SW480 (cell line): ENCODE measurements at regions not wholly inside any gene's neighbourhood (a gene's known extent, or its start where the extent isn't known, plus 50 kb on each side); places are given as distances from the start of the nearest gene placed in this dataset.

ENCODE experiments used
- DNase-seq: peaks from one replicate; pipeline ENCODE4 v3.0.0-alpha.2; 2016; ENCODE audit warnings: low spot score

- DNase-seq, result no peak
Observed at GRCh38 chrX:51798701-51799100, 55.5 kb downstream of the GSPT2 start.

- DNase-seq, result peak; percentile 66
Observed at GRCh38 chrX:51802917-51803688, 59.9 kb downstream of the GSPT2 start.

- no peak for DNase-seq
Observed at GRCh38 chrX:51803833-51804232, 60.6 kb downstream of the GSPT2 start.

- DNase-seq, result no peak
Observed at GRCh38 chrX:51804741-51805140, 61.5 kb downstream of the GSPT2 start.

- DNase-seq, result no peak
Observed at GRCh38 chrX:51813886-51814460, 70.7 kb downstream of the GSPT2 start.

GRCh38 chrX:51824061-51824460, 69.4 kb upstream of the MAGED1 start:
- DNase-seq, result no peak

GRCh38 chrX:51825436-51825835, 68.0 kb upstream of the MAGED1 start:
- DNase-seq, result no peak

- peak; percentile 1 for DNase-seq
Observed at GRCh38 chrX:51834076-51834475, 59.3 kb upstream of the MAGED1 start.

GRCh38 chrX:51836823-51837222, 56.6 kb upstream of the MAGED1 start:
- DNase-seq, result no peak

GRCh38 chrX:51837451-51837850, 56.0 kb upstream of the MAGED1 start:
- no peak for DNase-seq

- no peak for DNase-seq
Observed at GRCh38 chrX:51837921-51838320, 55.5 kb upstream of the MAGED1 start.
